WI38 (cell line): ENCODE measurements at regions not wholly inside any gene's neighbourhood (a gene's known extent, or its start where the extent isn't known, plus 50 kb on each side); places are given as distances from the start of the nearest gene placed in this dataset.

Experiments
- H3K4me3 ChIP-seq: 2 replicates; pipeline ENCODE4 v1.5.1; 2011; ENCODE audit warnings: low read depth, mild to moderate bottlenecking, control low read depth, low read length
- CTCF ChIP-seq: IDR thresholded peaks from 2 replicates; pipeline ENCODE4 v1.5.1; 2012; ENCODE audit warnings: low read depth, mild to moderate bottlenecking, control low read depth, low read length

GRCh38 chr14:86540636-86541247, 1010.8 kb downstream of the FLRT2 start:
- TF ChIP-seq CTCF: no peak
- H3K4me3 ChIP-seq: no peak overlapping the region

- TF ChIP-seq CTCF: no peak
Observed at GRCh38 chr14:86539361-86540070, 1009.6 kb downstream of the FLRT2 start.

GRCh38 chr14:86533834-86534233, 1003.9 kb downstream of the FLRT2 start:
- no peak overlapping the region for H3K4me3 ChIP-seq
- no peak for TF ChIP-seq CTCF

More at GRCh38 chr14:86539361-86540070, 1009.6 kb downstream of the FLRT2 start:
- no peak overlapping the region for H3K4me3 ChIP-seq

GRCh38 chr14:86532219-86532618, 1002.3 kb downstream of the FLRT2 start:
- H3K4me3 ChIP-seq: no peak overlapping the region
- TF ChIP-seq CTCF: no peak

GRCh38 chr14:86530457-86530856, 1000.5 kb downstream of the FLRT2 start:
- no peak for TF ChIP-seq CTCF
- H3K4me3 ChIP-seq: no peak overlapping the region

DNA sequence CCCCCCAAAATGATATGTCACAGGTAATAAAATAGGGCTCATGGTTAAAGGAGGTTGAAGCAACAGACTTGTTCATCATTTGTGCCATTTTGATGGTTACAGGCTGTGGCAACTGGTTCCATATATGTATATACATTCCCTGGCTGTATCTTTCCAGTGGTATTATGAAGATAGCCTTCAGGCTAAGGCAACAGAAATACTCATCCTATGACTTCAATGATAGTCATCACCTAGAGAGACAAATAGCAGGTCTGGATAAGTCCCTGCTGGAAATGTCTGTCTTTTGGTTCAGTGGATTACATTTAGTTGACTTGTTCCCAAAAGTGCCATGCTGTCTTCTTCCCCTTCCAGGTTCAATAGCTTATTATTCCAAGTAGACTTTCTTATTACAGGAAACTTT, 997.4 kb downstream of the FLRT2 start:
- H3K4me3 ChIP-seq: no peak overlapping the region
- TF ChIP-seq CTCF: no peak

- no peak overlapping the region for H3K4me3 ChIP-seq
- no peak for TF ChIP-seq CTCF
Observed at GRCh38 chr14:86525673-86526072, 995.7 kb downstream of the FLRT2 start.
